HepG2 (cell line): ENCODE measurements at regions not wholly inside any gene's neighbourhood (a gene's known extent, or its start where the extent isn't known, plus 50 kb on each side); places are given as distances from the start of the nearest gene placed in this dataset.
"Not testable (repeated sequence)": the region's sequence is repeated elsewhere in the genome, so short reads cannot be mapped to it uniquely, and the experiment has no call there.

Source experiments
- ATAC-seq: fragments of 200-7000 bp; cut with Tn5 transposase; 3 replicates; pipeline ENCODE4 v1.9.1; 2020; ENCODE audit warnings: mild to moderate bottlenecking, moderate library complexity
- BruUV-seq: library from RNA; stranded (reverse); fragments of 400-500 nt; replicated peaks from 2 replicates; lab custom pipeline; 2021; lab: Mats Ljungman, UMichigan
- CTCF ChIA-PET: fragments of 300-600 bp; formaldehyde crosslinking; extraction: SDS; loops from one replicate; lab custom pipeline; 2021; ENCODE audit warnings: low total read pairs, inconsistent platforms, low intra/inter-chr PET ratio; lab: Yijun Ruan, JAX
- POLR2A ChIA-PET: fragments of 350-600 bp; sonication (Branson Sonifier 250); formaldehyde crosslinking; loops from one replicate; lab custom pipeline; 2020; ENCODE audit warnings: antibody characterized with exemption, inconsistent platforms; lab: Yijun Ruan, JAX
- DNase-seq: peaks from one replicate; pipeline ENCODE4 v3.0.0-alpha.2; 2015; ENCODE audit warnings: low spot score
- FAIRE-seq: peaks from 3 replicates; lab custom pipeline; 2011; peaks lifted over from hg19 to GRCh38; lab: Jason Lieb, UNC
- H2AFZ ChIP-seq: one replicate; pipeline ENCODE4 v1.6.1; 2011; ENCODE audit warnings: low read length, inconsistent platforms
- H3K27ac ChIP-seq: fragments of 300-600 bp; 3 replicates; pipeline ENCODE4 v1.8.0; 2011; ENCODE audit warnings: mixed run types, mild to moderate bottlenecking, mixed read lengths, low read length, inconsistent platforms; ENCODE audit not compliant: insufficient read depth; ENCODE audit errors: extremely low read length
- H3K27me3 ChIP-seq, 2 experiments: fragments of 200-600 bp in 1 of 2; 2 replicates in 1 of 2; 3 replicates in 1 of 2; pipeline versions ENCODE4 v1.6.0 to v1.8.0; 2011; ENCODE audit warnings: low read length in 2 of 2, mild to moderate bottlenecking in 2 of 2, moderate library complexity in 2 of 2, inconsistent platforms in 1 of 2; ENCODE audit not compliant: insufficient read depth in 2 of 2, control insufficient read depth in 1 of 2
- H3K36me3 ChIP-seq, 2 experiments: fragments of 200-600 bp in 1 of 2; replicated peaks in 1 of 2; 2 replicates in 1 of 2; 3 replicates in 1 of 2; pipeline versions ENCODE4 v1.5.1 to v1.8.0; 2011; ENCODE audit warnings: low read length in 2 of 2, inconsistent platforms in 1 of 2; ENCODE audit not compliant: insufficient read depth in 2 of 2, control insufficient read depth in 1 of 2
- H3K4me1 ChIP-seq: 2 replicates; pipeline ENCODE4 v1.5.1; 2012; ENCODE audit warnings: low read length, inconsistent platforms; ENCODE audit not compliant: insufficient read depth
- H3K4me2 ChIP-seq: 2 replicates; pipeline ENCODE4 v1.6.0; 2011; ENCODE audit warnings: low read depth, low read length, inconsistent platforms
- H3K4me3 ChIP-seq, 3 experiments: fragments of 200-600 bp in 1 of 3; sonication (generic), shearing (Covaris generic) in 1 of 3; replicated peaks in 1 of 3; 2 replicates each; pipeline ENCODE4 v1.5.1; 2011 to 2016; ENCODE audit warnings: low read length in 3 of 3, inconsistent platforms in 2 of 3, low read depth in 2 of 3, mild to moderate bottlenecking in 2 of 3, control low read depth in 1 of 3, mixed read lengths in 1 of 3; ENCODE audit not compliant: insufficient read depth in 1 of 3
- H3K79me2 ChIP-seq: one replicate; pipeline ENCODE4 v1.6.1; 2011; ENCODE audit warnings: low read length, inconsistent platforms; ENCODE audit not compliant: insufficient read depth
- H3K9ac ChIP-seq: 2 replicates; pipeline ENCODE4 v1.6.0; 2011; ENCODE audit warnings: mild to moderate bottlenecking, low read depth, low read length, inconsistent platforms; ENCODE audit not compliant: insufficient read depth
- H3K9me3 ChIP-seq: 2 replicates; pipeline ENCODE4 v1.5.1; 2012; ENCODE audit warnings: mild to moderate bottlenecking, low read length
- H4K20me1 ChIP-seq: 2 replicates; pipeline ENCODE4 v1.6.0; 2011; ENCODE audit warnings: inconsistent platforms, mild to moderate bottlenecking, low read length, moderate library complexity; ENCODE audit not compliant: insufficient read depth
- CENPT ChIP-seq: sonication (generic); formaldehyde crosslinking; IDR thresholded peaks from 2 replicates; pipeline ENCODE4 v1.8.0; 2022; ENCODE audit warnings: low read depth, mild to moderate bottlenecking, moderate library complexity, missing genetic modification reagents
- GABPA ChIP-seq, 2 experiments: IDR thresholded peaks; 2 replicates each; pipeline ENCODE4 v1.6.1; 2011 to 2016; ENCODE audit warnings: low read depth in 2 of 2, low read length in 1 of 2, missing biosample characterization in 1 of 2, missing genetic modification characterization in 1 of 2
- GABPB1 ChIP-seq: IDR thresholded peaks from 2 replicates; pipeline ENCODE4 v1.6.1; 2016; ENCODE audit warnings: mild to moderate bottlenecking, missing genetic modification reagents, moderate library complexity, missing compliant biosample characterization
- MATR3 ChIP-seq: sonication (generic); formaldehyde crosslinking; IDR thresholded peaks from 2 replicates; pipeline ENCODE4 v1.4.0; 2020; ENCODE audit warnings: missing genetic modification reagents
- NR2F6 ChIP-seq, 2 experiments: IDR thresholded peaks; 2 replicates each; pipeline ENCODE4 v1.6.1; 2016; ENCODE audit warnings: antibody characterized with exemption in 1 of 2, mild to moderate bottlenecking in 1 of 2
- PPARG ChIP-seq: conservative IDR thresholded peaks from 2 replicates; pipeline ENCODE4 v1.6.1; 2016; ENCODE audit warnings: missing biosample characterization, missing genetic modification reagents
- RBFOX2 ChIP-seq: fragments of 200-400 bp; formaldehyde crosslinking; IDR thresholded peaks from 2 replicates; pipeline ENCODE4 v1.6.1; 2017; ENCODE audit warnings: low read depth, mild to moderate bottlenecking, low read length
- SAP130 ChIP-seq: IDR thresholded peaks from 2 replicates; pipeline ENCODE4 v1.6.1; 2016; ENCODE audit warnings: low read depth
- SKI ChIP-seq: fragments of 450-650 bp; IDR thresholded peaks from one replicate; pipeline ENCODE4 v1.6.1; 2018; ENCODE audit warnings: mild to moderate bottlenecking; ENCODE audit not compliant: partially characterized antibody
- STAG1 ChIP-seq: sonication (generic); formaldehyde crosslinking; IDR thresholded peaks from 2 replicates; pipeline ENCODE4 v1.4.0; 2020; ENCODE audit warnings: missing genetic modification reagents
- ZFP36L2 ChIP-seq: sonication (generic); formaldehyde crosslinking; IDR thresholded peaks from 2 replicates; pipeline ENCODE4 v1.4.0; 2020; ENCODE audit warnings: missing genetic modification reagents
- ZNF263 ChIP-seq: sonication (generic); formaldehyde crosslinking; IDR thresholded peaks from 2 replicates; pipeline ENCODE4 v1.4.0; 2020; ENCODE audit warnings: missing genetic modification reagents
- ZNF703 ChIP-seq: sonication (generic); formaldehyde crosslinking; IDR thresholded peaks from 2 replicates; pipeline ENCODE4 v1.5.1; 2020; ENCODE audit warnings: missing genetic modification reagents, mild to moderate bottlenecking, moderate library complexity, borderline replicate concordance
- ZNF878 ChIP-seq: sonication (generic); formaldehyde crosslinking; IDR thresholded peaks from 2 replicates; pipeline ENCODE4 v1.8.1; 2023; ENCODE audit warnings: mild to moderate bottlenecking, missing genetic modification reagents, moderate library complexity
- WGBS: methylation state at CpG from one replicate; pipeline ENCODE4 v1.1.6; 2017; ENCODE audit warnings: low lambda C conversion rate; 5-methylcytosine and 5-hydroxymethylcytosine counted together
- in situ Hi-C: cut with HindIII; loops from 2 replicates; pipeline ENCODE4 v1.10.0; 2017; ENCODE audit warnings: low pct_unique_long_range_greater_than_20kb; ENCODE audit not compliant: extremely low pct_ligation_motif_present
- intact Hi-C: fragments of 100-400 bp; cut with micrococcal nuclease; formaldehyde crosslinking; loops from one replicate; pipeline ENCODE4 v1.10.0; 2022; ENCODE audit not compliant: unreplicated experiment
- TF ChIP-seq, protein P1 (sequence below): sonication (generic); formaldehyde crosslinking; IDR thresholded peaks from 2 replicates; pipeline ENCODE4 v1.5.0; 2020; ENCODE audit warnings: missing genetic modification reagents
- TF ChIP-seq, protein P2 (sequence below): conservative IDR thresholded peaks from 2 replicates; pipeline ENCODE4 v1.6.1; 2018; ENCODE audit warnings: missing genetic modification reagents

GRCh38 chr10:125521721-125522680, 161.0 kb downstream of the TEX36 start (continued):
- TF ChIP-seq, protein P1, sequence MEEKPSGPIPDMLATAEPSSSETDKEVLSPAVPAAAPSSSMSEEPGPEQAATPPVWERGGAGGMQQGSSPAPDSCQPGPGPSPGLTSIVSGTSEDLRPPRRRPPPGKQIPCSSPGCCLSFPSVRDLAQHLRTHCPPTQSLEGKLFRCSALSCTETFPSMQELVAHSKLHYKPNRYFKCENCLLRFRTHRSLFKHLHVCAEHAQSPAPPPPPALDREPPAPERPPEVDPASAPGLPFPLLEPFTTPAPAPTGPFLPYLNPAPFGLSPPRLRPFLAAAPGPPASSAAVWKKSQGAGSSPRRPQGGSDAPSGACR: no peak
- TF ChIP-seq RBFOX2 (no peak), GABPA (IDR thresholded peaks at IDR 0.05; ENCODE audit: low read depth, low read length) (peak; percentile 63), GABPA (CRISPR knock-in tag; IDR thresholded peaks at IDR 0.05; ENCODE audit: low read depth) (peak; percentile 61), ZFP36L2 (no peak), NR2F6 (IDR thresholded peaks at IDR 0.05) (no peak), NR2F6 (CRISPR knock-in tag; IDR thresholded peaks at IDR 0.05) (no peak), MATR3 (no peak), CENPT (CRISPR knock-in tag) (no peak), GABPB1 (CRISPR knock-in tag) (peak; percentile 50), SAP130 (CRISPR knock-in tag) (no peak), STAG1 (peak; percentile 32; the same call in 1 of the 2 replicates), ZNF703 (CRISPR knock-in tag) (no peak)

GRCh38 chr10:125520968-125521367, 162.0 kb downstream of the TEX36 start:
- no peaks in the 10 kb centered on the region for H3K79me2 ChIP-seq
- no peaks in the 10 kb centered on the region for H3K4me1 ChIP-seq
- POLR2A ChIA-PET: no interaction called here
- no peaks in the 10 kb centered on the region for H3K36me3 ChIP-seq
- DNase-seq (no peak), FAIRE-seq (no peak), ATAC-seq (no peak)
- CTCF ChIA-PET: no interaction called here
- in situ Hi-C loops (no loop called here), intact Hi-C loops (no loop called here)
- no peaks in the 10 kb centered on the region; a peak in 3 of 5 replicates for H3K27me3 ChIP-seq
- no peak overlapping the region for H3K4me2 ChIP-seq
- H2AFZ ChIP-seq: no peak overlapping the region
- H3K9ac ChIP-seq: no peak overlapping the region
- peaks cover 5% of the 10 kb centered on the region; the same call in 1 of the 2 replicates for H3K9me3 ChIP-seq
- no peak for TF ChIP-seq ZNF878 (CRISPR knock-in tag)
- TF ChIP-seq, protein P2, sequence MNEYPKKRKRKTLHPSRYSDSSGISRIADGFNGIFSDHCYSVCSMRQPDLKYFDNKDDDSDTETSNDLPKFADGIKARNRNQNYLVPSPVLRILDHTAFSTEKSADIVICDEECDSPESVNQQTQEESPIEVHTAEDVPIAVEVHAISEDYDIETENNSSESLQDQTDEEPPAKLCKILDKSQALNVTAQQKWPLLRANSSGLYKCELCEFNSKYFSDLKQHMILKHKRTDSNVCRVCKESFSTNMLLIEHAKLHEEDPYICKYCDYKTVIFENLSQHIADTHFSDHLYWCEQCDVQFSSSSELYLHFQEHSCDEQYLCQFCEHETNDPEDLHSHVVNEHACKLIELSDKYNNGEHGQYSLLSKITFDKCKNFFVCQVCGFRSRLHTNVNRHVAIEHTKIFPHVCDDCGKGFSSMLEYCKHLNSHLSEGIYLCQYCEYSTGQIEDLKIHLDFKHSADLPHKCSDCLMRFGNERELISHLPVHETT: no peak
- TF ChIP-seq PPARG (CRISPR knock-in tag): no peak
- no peak for TF ChIP-seq SKI
- TF ChIP-seq ZNF263 (CRISPR knock-in tag): no peak
- H3K27ac ChIP-seq: no peak overlapping the region
- no TSS peak for BruUV-seq
- 5% methylated on average over 3 of the region's 3 CpGs for WGBS
- no peak overlapping the region for H3K4me3 ChIP-seq
- H4K20me1 ChIP-seq: no peaks in the 10 kb centered on the region

DNA sequence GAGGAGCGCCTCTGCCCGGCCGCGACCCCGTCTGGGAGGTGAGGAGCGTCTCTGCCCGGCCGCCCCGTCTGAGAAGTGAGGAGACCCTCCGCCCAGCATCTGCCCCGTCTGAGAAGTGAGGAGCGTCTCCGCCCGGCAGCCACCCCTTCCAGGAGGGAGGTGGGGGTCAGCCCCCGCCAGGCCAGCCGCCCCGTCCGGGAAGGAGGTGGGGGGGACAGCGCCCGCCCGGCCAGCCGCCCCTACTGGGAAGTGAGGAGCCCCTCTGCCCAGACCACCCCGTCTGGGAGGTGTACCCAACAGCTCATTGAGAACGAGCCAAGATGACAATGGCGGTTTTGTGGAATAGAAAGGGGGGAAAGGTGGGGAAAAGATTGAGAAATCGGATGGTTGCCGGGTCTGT, 164.6 kb downstream of the TEX36 start:
- H3K9ac ChIP-seq, BruUV-seq, H3K4me1 ChIP-seq, H3K9me3 ChIP-seq, H2AFZ ChIP-seq, H3K36me3 ChIP-seq, H3K27ac ChIP-seq, H3K79me2 ChIP-seq, CTCF ChIA-PET, in situ Hi-C loops, H4K20me1 ChIP-seq, ATAC-seq, H3K4me3 ChIP-seq, FAIRE-seq, DNase-seq, intact Hi-C loops, H3K4me2 ChIP-seq, POLR2A ChIA-PET: not testable (repeated sequence)
- peaks cover 0 to 11% of the 10 kb centered on the region in 2 experiments; a peak in 4 of 5 replicates for H3K27me3 ChIP-seq
- whole genome bisulfite sequencing: 32% methylated on average over 8 of the region's 27 CpGs
